A549 (cell line): ENCODE measurements at regions not wholly inside any gene's neighbourhood (a gene's known extent, or its start where the extent isn't known, plus 50 kb on each side); places are given as distances from the start of the nearest gene placed in this dataset.

Experiments used
- ATAC-seq, 2 experiments: fragments of 200-7000 bp in 1 of 2; fragments of >200 bp in 1 of 2; cut with Nextera tagmentation in 1 of 2; cut with Tn5 transposase in 1 of 2; 3 replicates each; pipeline versions ENCODE4 v1.8.0 to v1.9.1; 2018 to 2020; ENCODE audit warnings: mild to moderate bottlenecking in 1 of 2, moderate library complexity in 1 of 2
- CTCF ChIA-PET: fragments of 300-600 bp; sonication (Branson Sonifier 250); formaldehyde crosslinking; extraction: SDS; loops from one replicate; lab custom pipeline; 2021; ENCODE audit warnings: antibody characterized with exemption, inconsistent platforms; lab: Yijun Ruan, JAX
- POLR2A ChIA-PET: fragments of 350-600 bp; formaldehyde crosslinking; extraction: SDS; loops from one replicate; lab custom pipeline; 2021; ENCODE audit warnings: antibody characterized with exemption, inconsistent platforms; lab: Yijun Ruan, JAX
- DNase-seq, 2 experiments: peaks; one replicate each; pipeline versions ENCODE4 v3.0.0 to v3.0.0-alpha.2; 2011 to 2016; ENCODE audit warnings: low read depth in 1 of 2, low spot score in 1 of 2
- FAIRE-seq: peaks from 2 replicates; lab custom pipeline; 2011; peaks lifted over from hg19 to GRCh38; lab: Jason Lieb, UNC
- H3K27ac ChIP-seq, 2 experiments: fragments of >200 bp; sonication (Bioruptor Twin); formaldehyde crosslinking; 3 replicates each; pipeline ENCODE4 v1.5.1; 2016 to 2017
- H3K4me1 ChIP-seq: fragments of >200 bp; sonication (Bioruptor Twin); formaldehyde crosslinking; 3 replicates; pipeline ENCODE4 v1.6.1; 2016
- H3K4me2 ChIP-seq: fragments of >200 bp; sonication (Bioruptor Twin); formaldehyde crosslinking; 3 replicates; pipeline ENCODE4 v1.6.1; 2016
- H3K4me3 ChIP-seq: fragments of >200 bp; sonication (Bioruptor Twin); formaldehyde crosslinking; 3 replicates; pipeline ENCODE4 v1.5.1; 2016
- H3K9me3 ChIP-seq: fragments of >200 bp; sonication (Bioruptor Twin); formaldehyde crosslinking; 3 replicates; pipeline ENCODE4 v1.6.1; 2016
- CBX8 ChIP-seq: fragments of 200-600 bp; sonication (generic); IDR thresholded peaks from 2 replicates; pipeline ENCODE4 v1.6.1; 2016
- CEBPB ChIP-seq, 2 experiments: fragments of >200 bp in 1 of 2; sonication (Bioruptor Twin) in 1 of 2; formaldehyde crosslinking in 1 of 2; IDR thresholded peaks; 2 replicates each; pipeline ENCODE4 v1.6.1; 2012 to 2016
- E2F6 ChIP-seq: IDR thresholded peaks from 2 replicates; pipeline ENCODE4 v1.6.1; 2012; ENCODE audit warnings: low read depth, borderline replicate concordance
- EHF ChIP-seq: fragments of 250-450 bp; sonication (Bioruptor Pico); IDR thresholded peaks from 2 replicates; pipeline ENCODE4 v1.5.0; 2020; ENCODE audit warnings: mild to moderate bottlenecking
- EHMT2 ChIP-seq: fragments of 200-600 bp; sonication (generic); IDR thresholded peaks from 2 replicates; pipeline ENCODE4 v1.6.1; 2016; ENCODE audit warnings: antibody characterized with exemption, low read depth, mild to moderate bottlenecking, moderate library complexity
- ELK1 ChIP-seq: fragments of 150-350 bp; IDR thresholded peaks from 2 replicates; pipeline ENCODE4 v1.6.1; 2014; ENCODE audit warnings: low read depth, mild to moderate bottlenecking, low read length
- ESRRA ChIP-seq: fragments of 150-350 bp; IDR thresholded peaks from 2 replicates; pipeline ENCODE4 v1.6.1; 2014; ENCODE audit warnings: mild to moderate bottlenecking, low read length, borderline replicate concordance
- FOSB ChIP-seq: fragments of 250-450 bp; sonication (Bioruptor Pico); IDR thresholded peaks from 2 replicates; pipeline ENCODE4 v1.5.0; 2020; ENCODE audit warnings: mild to moderate bottlenecking, moderate library complexity
- FOSL2 ChIP-seq, 2 experiments: fragments of 450-650 bp in 1 of 2; fragments of >200 bp in 1 of 2; sonication (Bioruptor Twin) in 1 of 2; formaldehyde crosslinking; IDR thresholded peaks; 2 replicates each; pipeline versions ENCODE4 v1.5.0 to v1.6.1; 2016 to 2020; ENCODE audit warnings: mild to moderate bottlenecking in 1 of 2, moderate library complexity in 1 of 2
- FOXS1 ChIP-seq: fragments of 250-450 bp; sonication (Bioruptor Pico); IDR thresholded peaks from 2 replicates; pipeline ENCODE4 v1.5.0; 2020; ENCODE audit warnings: mild to moderate bottlenecking, moderate library complexity
- HES2 ChIP-seq: fragments of >200 bp; sonication (Bioruptor Twin); formaldehyde crosslinking; IDR thresholded peaks from 2 replicates; pipeline ENCODE4 v1.6.1; 2016
- HOXA7 ChIP-seq: fragments of 250-450 bp; sonication (Bioruptor Pico); IDR thresholded peaks from 2 replicates; pipeline ENCODE4 v1.5.0; 2020; ENCODE audit warnings: mild to moderate bottlenecking, moderate library complexity
- JUN ChIP-seq, 2 experiments: fragments of >200 bp; sonication (Bioruptor Twin); formaldehyde crosslinking; IDR thresholded peaks; 2 replicates in 1 of 2; 3 replicates in 1 of 2; pipeline ENCODE4 v1.6.1; 2016 to 2017
- JUNB ChIP-seq: fragments of >200 bp; sonication (Bioruptor Twin); formaldehyde crosslinking; IDR thresholded peaks from 2 replicates; pipeline ENCODE4 v1.6.1; 2016
- KDM1A ChIP-seq: fragments of 200-600 bp; sonication (generic); IDR thresholded peaks from 2 replicates; pipeline ENCODE4 v1.6.1; 2016; ENCODE audit warnings: low read depth, mild to moderate bottlenecking
- NFE2L2 ChIP-seq: fragments of 150-350 bp; conservative IDR thresholded peaks from 2 replicates; pipeline ENCODE4 v1.6.1; 2014; ENCODE audit warnings: low read length
- NR3C1 ChIP-seq: fragments of >200 bp; sonication (Bioruptor Twin); formaldehyde crosslinking; IDR thresholded peaks from 3 replicates; pipeline ENCODE4 v1.6.1; 2017
- POLR2A ChIP-seq: IDR thresholded peaks from 2 replicates; pipeline ENCODE4 v1.6.1; 2012; ENCODE audit warnings: mild to moderate bottlenecking, low read length
- RCOR1 ChIP-seq: fragments of 150-350 bp; IDR thresholded peaks from 2 replicates; pipeline ENCODE4 v1.6.1; 2014; ENCODE audit warnings: antibody characterized with exemption, low read length, low read depth
- RFX5 ChIP-seq: fragments of 450-650 bp; IDR thresholded peaks from 2 replicates; pipeline ENCODE4 v1.7.1; 2014; ENCODE audit warnings: antibody characterized with exemption, mild to moderate bottlenecking, moderate library complexity
- TFCP2L1 ChIP-seq: fragments of 250-450 bp; sonication (Bioruptor Pico); IDR thresholded peaks from 2 replicates; pipeline ENCODE4 v1.5.0; 2021; ENCODE audit warnings: mild to moderate bottlenecking
- USF2 ChIP-seq: fragments of 450-650 bp; IDR thresholded peaks from 2 replicates; pipeline ENCODE4 v1.6.1; 2014; ENCODE audit warnings: antibody characterized with exemption
- ZC3H11A ChIP-seq: fragments of 450-650 bp; IDR thresholded peaks from 2 replicates; pipeline ENCODE4 v1.6.1; 2014; ENCODE audit warnings: antibody characterized with exemption, mild to moderate bottlenecking
- ZFP36 ChIP-seq: fragments of 450-650 bp; IDR thresholded peaks from 2 replicates; pipeline ENCODE4 v1.6.1; 2014; ENCODE audit warnings: borderline replicate concordance; ENCODE audit not compliant: partially characterized antibody
- ZSCAN20 ChIP-seq: fragments of 250-450 bp; sonication (Bioruptor Pico); IDR thresholded peaks from 2 replicates; pipeline ENCODE4 v1.8.0; 2022; ENCODE audit warnings: mild to moderate bottlenecking, moderate library complexity
- WGBS: methylation state at CpG from one replicate; pipeline ENCODE4 v1.1.6; 2017; ENCODE audit errors: missing lambda C conversion rate; 5-methylcytosine and 5-hydroxymethylcytosine counted together

- TF ChIP-seq E2F6, result no peak
- no peak for TF ChIP-seq ZC3H11A
- TF ChIP-seq ESRRA, result no peak
- TF ChIP-seq RFX5, result no peak
- no peak for TF ChIP-seq ZFP36
- no peak for TF ChIP-seq TFCP2L1 (CRISPR knock-in tag)
- no peak for TF ChIP-seq FOSB (CRISPR knock-in tag)
- no peak for TF ChIP-seq CBX8
- no peak for TF ChIP-seq ZSCAN20 (CRISPR knock-in tag)
- no peak for TF ChIP-seq POLR2A
Observed at GRCh38 chr21:38957575-38958322, 152.0 kb downstream of the ETS2 start (continued).

- H3K27ac ChIP-seq, result peak overlapping the region; percentile 77 to 85; a peak in 3 of 6 replicates
- CTCF ChIA-PET, result interaction anchor here (0.9 kb wide), 1 partner anchor 13 kb away, joined by 3 read pairs; no protein-coding TSS in a partner anchor
- POLR2A ChIA-PET, result no interaction called here
- H3K4me3 ChIP-seq, result no peak overlapping the region
- no peak for ATAC-seq
- 70% methylated on average over 10 of the region's 10 CpGs for WGBS
- FAIRE-seq, result no peak
- no peak for TF ChIP-seq HES2
- no peak for TF ChIP-seq KDM1A
- TF ChIP-seq ESRRA, result no peak
- no peak for TF ChIP-seq FOSL2 (IDR thresholded peaks at IDR 0.05)
- no peak for TF ChIP-seq FOSL2 (CRISPR knock-in tag; IDR thresholded peaks at IDR 0.05)
- no peak for TF ChIP-seq EHMT2
- TF ChIP-seq EHF, result no peak
- no peak for TF ChIP-seq USF2
- no peak for TF ChIP-seq NFE2L2
- TF ChIP-seq RCOR1, result no peak
- TF ChIP-seq ZC3H11A, result no peak
- TF ChIP-seq CEBPB (IDR thresholded peaks at IDR 0.05), result no peak
- no peak for TF ChIP-seq JUN (IDR thresholded peaks at IDR 0.05)
- TF ChIP-seq ELK1, result no peak
- TF ChIP-seq RFX5, result no peak
- TF ChIP-seq HOXA7 (CRISPR knock-in tag), result no peak
- TF ChIP-seq FOXS1 (CRISPR knock-in tag), result no peak
- no peak for TF ChIP-seq JUNB
- TF ChIP-seq NR3C1, result no peak
- TF ChIP-seq, all 56 proteins: peak for 0
- no peak for DNase-seq
- Histone ChIP-seq H3K9me3 (0 out of 3 replicates have a peak, but pooled peaks cover 4% of the 10 kb centered on the region), H3K4me1 (peaks cover 38% of the 10 kb centered on the region), H3K4me2 (no peak overlapping the region)
Observed at GRCh38 chr21:38956856-38957571, 151.3 kb downstream of the ETS2 start.
